HG02571 (cell line): ENCODE measurements at regions not wholly inside any gene's neighbourhood (a gene's known extent, or its start where the extent isn't known, plus 50 kb on each side); places are given as distances from the start of the nearest gene placed in this dataset.
A peak's percentile ranks its signal among the peaks of the same experiment; 100 is the strongest.

Experiments
- ATAC-seq: cut with Tn5 transposase; IDR thresholded peaks from one replicate; pipeline ENCODE4 v1.9.1; 2021; ENCODE audit warnings: mild to moderate bottlenecking, moderate library complexity; ENCODE audit not compliant: unreplicated experiment

DNA sequence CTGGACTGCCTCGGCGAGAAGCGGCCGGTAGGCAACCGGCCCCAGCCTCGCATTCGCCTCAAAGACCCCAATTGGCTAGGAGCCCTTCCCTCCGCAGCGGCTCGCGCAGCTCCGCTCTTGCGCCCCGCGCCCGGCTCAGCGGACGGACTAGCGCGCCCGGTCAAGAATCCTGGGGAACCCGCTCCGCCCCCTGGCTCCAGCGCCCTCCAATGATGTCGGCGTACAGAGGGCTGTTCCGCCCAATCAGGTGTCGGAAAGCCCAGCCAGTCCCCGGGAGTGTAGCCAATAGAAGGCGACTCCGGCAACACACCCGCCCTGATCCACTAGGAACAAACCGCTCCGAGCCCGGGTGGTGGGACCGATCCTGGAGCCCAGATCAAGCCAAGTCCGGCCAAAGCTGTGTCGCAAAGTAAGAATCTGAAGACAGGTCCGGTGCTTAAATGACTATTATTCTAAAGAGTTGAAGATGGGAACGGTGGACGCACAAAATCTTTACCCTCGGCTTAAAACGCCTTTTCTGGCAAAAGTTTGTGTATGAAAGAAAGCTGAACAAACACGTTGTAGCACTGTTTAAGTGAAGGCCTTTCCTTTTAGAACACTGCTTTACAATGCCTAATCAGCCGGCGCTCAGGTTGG is 132.2 kb downstream of the OGFRL1 start:
- ATAC-seq, result peak; percentile 99

- no peak for ATAC-seq
These were observed 133.0 kb downstream of the OGFRL1 start for GRCh38 chr6:71421611-71422010.

DNA sequence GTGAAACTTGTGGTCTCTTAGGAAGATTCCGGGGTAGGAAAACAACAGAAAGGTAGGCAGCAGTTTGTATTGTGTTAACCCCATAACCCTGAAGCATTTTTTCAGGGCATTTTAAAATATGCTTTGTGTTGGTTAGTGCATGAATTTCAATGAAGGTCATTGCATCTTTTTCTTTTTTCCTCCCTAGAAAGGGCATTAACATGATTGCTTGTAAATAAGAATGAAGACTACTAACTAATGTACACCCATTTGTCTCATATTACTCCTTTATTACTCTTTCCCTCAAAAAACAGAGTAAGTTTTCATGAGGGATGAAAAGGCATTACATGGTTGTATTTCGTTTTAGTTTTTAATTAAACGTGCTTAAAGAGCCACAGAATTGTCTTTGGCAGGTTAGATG is 141.4 kb downstream of the OGFRL1 start:
- ATAC-seq, result no peak

GRCh38 chr6:71433441-71433840 is 144.8 kb downstream of the OGFRL1 start:
- ATAC-seq, result no peak

DNA sequence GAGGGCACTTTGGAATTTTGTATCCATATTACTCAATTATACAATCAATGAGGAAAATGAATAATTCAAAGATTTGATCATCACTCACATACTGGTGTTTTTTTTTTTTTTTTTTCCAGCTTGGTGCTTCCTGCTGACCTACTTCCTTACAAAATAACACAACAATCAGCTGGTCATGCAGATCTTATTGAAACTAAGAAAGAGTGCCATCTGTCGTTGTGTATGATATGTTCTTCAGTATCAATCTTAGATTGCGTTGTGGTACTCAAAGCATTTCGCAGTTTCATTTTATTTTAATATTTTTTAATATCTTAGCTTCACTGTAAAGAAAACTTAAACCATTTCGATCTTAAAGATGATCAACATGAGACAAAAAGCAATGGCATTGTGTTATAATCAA is 155.6 kb downstream of the OGFRL1 start:
- ATAC-seq, result no peak

DNA sequence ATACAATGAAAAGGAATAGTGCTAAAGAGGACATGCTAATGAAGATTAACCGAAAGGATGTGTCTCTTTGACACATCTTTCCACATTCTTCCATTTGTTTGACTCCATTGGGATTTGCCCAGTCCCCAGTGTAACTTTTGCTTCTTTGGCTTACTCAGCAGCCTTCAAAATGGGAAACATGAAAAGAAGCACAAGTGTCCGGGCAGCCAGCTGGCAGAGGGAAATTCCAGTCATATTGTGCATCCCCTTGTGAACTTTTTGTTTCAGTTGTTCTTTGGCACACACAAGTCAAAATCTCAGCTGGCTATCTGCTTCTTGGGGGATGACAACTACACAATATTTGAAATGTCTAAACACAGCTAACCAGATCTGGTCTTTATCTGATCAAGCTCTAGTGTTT is 157.4 kb downstream of the OGFRL1 start:
- peak; percentile 53 for ATAC-seq

DNA sequence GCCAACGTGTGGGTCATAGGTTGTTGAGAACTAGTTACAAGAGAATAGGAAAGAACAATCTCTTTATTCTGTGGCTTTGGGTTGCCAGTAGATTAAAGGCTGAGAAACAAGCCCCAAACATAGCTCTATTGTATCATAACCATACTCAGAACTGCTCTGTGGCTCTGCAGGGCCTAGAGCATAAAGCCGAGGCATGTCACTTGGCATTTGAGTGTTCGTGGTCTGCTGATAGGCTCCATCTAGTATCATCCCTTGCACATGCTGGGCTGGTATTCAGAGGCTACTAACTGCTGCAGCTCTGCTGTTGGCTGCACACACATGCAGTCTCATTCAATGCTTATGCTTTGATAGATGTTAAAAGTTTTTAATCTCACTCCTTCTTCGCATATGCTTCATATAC is 157.9 kb downstream of the OGFRL1 start:
- no peak for ATAC-seq

GRCh38 chr6:71452697-71453370 is 164.2 kb downstream of the OGFRL1 start:
- ATAC-seq, result no peak

DNA sequence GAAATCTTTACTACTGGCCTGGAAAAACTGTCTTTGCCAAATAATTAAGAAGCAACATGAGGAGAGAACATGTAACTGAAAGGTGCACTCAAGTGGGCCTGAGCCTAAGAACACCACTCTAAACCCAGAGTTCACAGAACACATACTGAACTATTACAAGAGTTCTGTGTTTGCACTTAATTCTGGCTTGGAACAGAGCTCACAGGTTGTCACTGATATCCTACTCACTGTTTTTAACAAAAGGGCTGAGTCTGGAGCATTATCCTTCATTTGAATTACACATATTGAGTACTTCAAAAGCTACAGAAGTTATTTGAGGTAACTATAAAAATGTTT is 164.7 kb downstream of the OGFRL1 start:
- ATAC-seq, result no peak

GRCh38 chr6:71454056-71454455 is 165.4 kb downstream of the OGFRL1 start:
- no peak for ATAC-seq

- ATAC-seq, result no peak
These were observed 169.3 kb downstream of the OGFRL1 start for GRCh38 chr6:71457929-71458328.

GRCh38 chr6:71459162-71459561 is 170.6 kb downstream of the OGFRL1 start:
- no peak for ATAC-seq

DNA sequence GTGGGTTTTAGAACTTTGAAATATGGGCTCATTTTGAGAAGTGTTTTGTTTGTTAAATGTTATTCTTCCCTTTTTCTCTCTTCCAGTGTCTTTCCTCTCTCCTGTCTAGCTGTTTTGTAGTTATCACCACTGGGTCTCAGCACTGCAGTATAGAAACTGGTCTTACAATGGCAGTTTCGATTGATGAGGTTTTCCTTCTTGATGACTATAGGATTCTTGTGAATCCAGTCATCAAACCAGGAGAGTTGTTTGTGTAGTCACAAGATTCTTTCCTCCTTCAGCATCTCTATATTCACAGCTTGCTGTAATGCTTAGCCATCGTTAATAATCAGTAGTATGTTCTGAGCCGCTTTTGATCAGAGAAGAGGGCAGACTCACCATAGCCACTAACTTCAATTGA is 172.3 kb downstream of the OGFRL1 start:
- ATAC-seq, result no peak

DNA sequence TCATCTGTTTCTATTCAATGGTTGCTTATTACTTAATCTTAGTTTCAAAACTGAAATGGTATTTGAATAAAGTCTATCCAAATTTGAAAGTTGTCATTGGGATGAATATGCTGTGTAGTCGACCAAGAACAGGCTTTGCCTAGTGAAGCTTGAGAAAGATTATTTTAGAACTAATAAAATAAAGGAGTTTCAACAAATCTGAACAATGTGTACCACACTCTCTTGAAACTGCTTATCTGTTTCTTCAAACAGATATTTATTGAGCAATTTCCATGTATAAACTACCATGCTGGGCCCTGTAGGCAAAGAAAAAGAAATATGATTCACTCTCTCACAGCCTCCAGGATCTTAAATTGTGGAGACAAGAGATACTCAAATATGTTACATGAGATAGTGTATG is 174.4 kb downstream of the OGFRL1 start:
- no peak for ATAC-seq

- ATAC-seq, result no peak
These were observed 176.5 kb downstream of the OGFRL1 start for GRCh38 chr6:71465096-71465495.

- no peak for ATAC-seq
These were observed 177.8 kb downstream of the OGFRL1 start for GRCh38 chr6:71466362-71466761.

- ATAC-seq, result no peak
These were observed 179.4 kb downstream of the OGFRL1 start for GRCh38 chr6:71468038-71468437.

DNA sequence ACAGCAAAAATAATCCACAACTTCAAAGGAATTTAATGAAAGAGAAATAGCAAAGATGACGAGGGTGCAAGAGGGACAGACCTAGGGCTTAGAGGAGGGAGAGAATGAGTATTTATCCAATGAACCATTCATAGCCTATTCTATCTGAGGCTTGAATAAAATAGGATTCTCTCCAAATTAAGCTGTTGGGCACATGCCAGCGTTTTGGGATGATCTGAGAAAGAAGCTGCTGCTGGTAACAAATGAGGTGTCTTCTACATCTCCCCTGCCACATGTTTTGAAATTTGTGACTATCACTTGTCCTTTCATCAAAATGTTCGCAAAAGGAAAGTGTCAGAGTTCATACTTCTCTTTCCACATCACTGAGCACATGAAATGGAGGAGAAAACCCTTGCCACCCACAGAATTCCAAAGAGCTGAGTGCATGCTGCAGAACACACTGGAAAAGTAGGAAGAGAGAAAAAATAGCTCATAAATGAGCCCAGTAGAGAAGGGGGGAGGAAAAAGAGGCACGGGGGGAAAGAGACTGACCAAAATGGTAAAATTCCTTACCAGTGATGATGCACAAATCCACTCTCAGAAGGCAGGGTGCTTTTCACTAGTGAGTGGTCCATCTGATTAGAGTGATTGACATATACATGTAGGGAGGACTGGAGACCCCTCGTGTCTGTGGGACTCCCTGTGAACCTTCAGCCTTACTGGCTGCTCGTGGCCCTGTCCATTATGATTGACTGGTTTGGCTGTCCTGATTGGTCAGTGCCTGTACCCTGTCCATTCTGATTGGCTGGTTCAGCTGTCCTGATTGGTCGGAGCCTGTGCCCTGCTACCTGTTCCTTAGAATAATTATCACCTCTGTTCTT is 180.5 kb downstream of the OGFRL1 start:
- no peak for ATAC-seq

DNA sequence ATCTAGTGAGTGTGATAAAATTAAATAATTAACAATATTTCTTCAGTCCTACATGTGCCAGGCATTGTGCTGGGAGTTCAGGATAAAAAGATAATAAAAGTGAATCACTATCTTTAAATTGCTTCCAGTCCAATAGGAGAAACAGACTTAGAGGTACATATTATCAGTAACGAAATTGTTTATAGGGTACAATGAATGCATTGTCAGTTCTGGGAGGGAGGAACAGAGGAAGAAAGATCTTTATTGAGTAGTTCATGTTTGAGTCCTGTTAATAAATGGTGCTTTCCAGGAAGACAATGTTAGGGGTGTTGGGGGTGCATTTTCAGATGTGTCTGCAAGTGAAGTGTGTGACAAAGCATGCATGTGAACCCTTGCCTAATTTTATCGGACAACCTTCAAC is 183.1 kb downstream of the OGFRL1 start:
- no peak for ATAC-seq

- no peak for ATAC-seq
These were observed 185.3 kb downstream of the OGFRL1 start for GRCh38 chr6:71473926-71474325.

DNA sequence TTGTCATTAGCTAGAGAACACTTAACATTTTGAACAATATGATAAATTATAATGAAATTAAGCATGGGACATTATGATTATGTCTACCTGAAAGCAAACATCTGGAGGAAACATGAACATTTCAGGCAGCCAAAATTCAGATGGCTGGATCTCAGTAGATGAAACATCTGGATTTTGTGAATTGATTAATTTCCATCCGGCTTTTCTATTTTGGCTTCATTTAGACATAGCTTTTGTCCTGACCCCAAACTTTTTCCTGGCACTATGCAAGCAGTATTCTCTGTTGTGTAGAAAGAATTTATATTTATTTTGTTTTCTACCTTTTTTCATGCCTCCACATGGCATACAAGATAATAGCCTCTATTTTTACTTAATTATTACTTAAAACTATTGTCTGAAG is 186.3 kb downstream of the OGFRL1 start:
- no peak for ATAC-seq

- ATAC-seq, result no peak
These were observed 187.8 kb downstream of the OGFRL1 start for GRCh38 chr6:71476371-71476770.
